A549 (cell line): ENCODE measurements at regions not wholly inside any gene's neighbourhood (a gene's known extent, or its start where the extent isn't known, plus 50 kb on each side); places are given as distances from the start of the nearest gene placed in this dataset.
"Not testable (repeated sequence)": the region's sequence is repeated elsewhere in the genome, so short reads cannot be mapped to it uniquely, and the experiment has no call there.

Source experiments
- ATAC-seq, 2 experiments: fragments of 200-7000 bp in 1 of 2; fragments of >200 bp in 1 of 2; cut with Nextera tagmentation in 1 of 2; cut with Tn5 transposase in 1 of 2; 3 replicates each; pipeline versions ENCODE4 v1.8.0 to v1.9.1; 2018 to 2020; ENCODE audit warnings: mild to moderate bottlenecking in 1 of 2, moderate library complexity in 1 of 2
- CTCF ChIA-PET: fragments of 300-600 bp; sonication (Branson Sonifier 250); formaldehyde crosslinking; extraction: SDS; loops from one replicate; lab custom pipeline; 2021; ENCODE audit warnings: antibody characterized with exemption, inconsistent platforms; lab: Yijun Ruan, JAX
- POLR2A ChIA-PET: fragments of 350-600 bp; formaldehyde crosslinking; extraction: SDS; loops from one replicate; lab custom pipeline; 2021; ENCODE audit warnings: antibody characterized with exemption, inconsistent platforms; lab: Yijun Ruan, JAX
- DNase-seq, 2 experiments: peaks; one replicate each; pipeline versions ENCODE4 v3.0.0 to v3.0.0-alpha.2; 2011 to 2016; ENCODE audit warnings: low read depth in 1 of 2, low spot score in 1 of 2
- FAIRE-seq: peaks from 2 replicates; lab custom pipeline; 2011; peaks lifted over from hg19 to GRCh38; lab: Jason Lieb, UNC
- H3K27ac ChIP-seq, 2 experiments: fragments of >200 bp; sonication (Bioruptor Twin); formaldehyde crosslinking; 3 replicates each; pipeline ENCODE4 v1.5.1; 2016 to 2017
- H3K4me1 ChIP-seq: fragments of >200 bp; sonication (Bioruptor Twin); formaldehyde crosslinking; 3 replicates; pipeline ENCODE4 v1.6.1; 2016
- H3K4me2 ChIP-seq: fragments of >200 bp; sonication (Bioruptor Twin); formaldehyde crosslinking; 3 replicates; pipeline ENCODE4 v1.6.1; 2016
- H3K4me3 ChIP-seq: fragments of >200 bp; sonication (Bioruptor Twin); formaldehyde crosslinking; 3 replicates; pipeline ENCODE4 v1.5.1; 2016
- H3K9me3 ChIP-seq: fragments of >200 bp; sonication (Bioruptor Twin); formaldehyde crosslinking; 3 replicates; pipeline ENCODE4 v1.6.1; 2016
- CBX2 ChIP-seq: fragments of 200-600 bp; sonication (generic); IDR thresholded peaks from 2 replicates; pipeline ENCODE4 v1.6.1; 2016; ENCODE audit warnings: low read depth, mild to moderate bottlenecking, borderline replicate concordance
- CEBPB ChIP-seq, 2 experiments: fragments of >200 bp in 1 of 2; sonication (Bioruptor Twin) in 1 of 2; formaldehyde crosslinking in 1 of 2; IDR thresholded peaks; 2 replicates each; pipeline ENCODE4 v1.6.1; 2012 to 2016
- CHD2 ChIP-seq: fragments of 150-350 bp; IDR thresholded peaks from 2 replicates; pipeline ENCODE4 v1.6.1; 2014; ENCODE audit warnings: low read length; ENCODE audit not compliant: partially characterized antibody
- EP300 ChIP-seq, 2 experiments: fragments of >200 bp; sonication (Bioruptor Twin); formaldehyde crosslinking; IDR thresholded peaks; 2 replicates in 1 of 2; 3 replicates in 1 of 2; pipeline ENCODE4 v1.6.1; 2016 to 2017
- FOSB ChIP-seq: fragments of 250-450 bp; sonication (Bioruptor Pico); IDR thresholded peaks from 2 replicates; pipeline ENCODE4 v1.5.0; 2020; ENCODE audit warnings: mild to moderate bottlenecking, moderate library complexity
- FOSL2 ChIP-seq, 2 experiments: fragments of 450-650 bp in 1 of 2; fragments of >200 bp in 1 of 2; sonication (Bioruptor Twin) in 1 of 2; formaldehyde crosslinking; IDR thresholded peaks; 2 replicates each; pipeline versions ENCODE4 v1.5.0 to v1.6.1; 2016 to 2020; ENCODE audit warnings: mild to moderate bottlenecking in 1 of 2, moderate library complexity in 1 of 2
- GATA3 ChIP-seq: IDR thresholded peaks from 2 replicates; pipeline ENCODE4 v1.6.1; 2012; ENCODE audit warnings: borderline replicate concordance
- HOXB13 ChIP-seq: fragments of 250-450 bp; sonication (Bioruptor Pico); IDR thresholded peaks from 2 replicates; pipeline ENCODE4 v1.5.0; 2020; ENCODE audit warnings: low read depth, mild to moderate bottlenecking, moderate library complexity
- JUN ChIP-seq, 2 experiments: fragments of >200 bp; sonication (Bioruptor Twin); formaldehyde crosslinking; IDR thresholded peaks; 2 replicates in 1 of 2; 3 replicates in 1 of 2; pipeline ENCODE4 v1.6.1; 2016 to 2017
- KDM1A ChIP-seq: fragments of 200-600 bp; sonication (generic); IDR thresholded peaks from 2 replicates; pipeline ENCODE4 v1.6.1; 2016; ENCODE audit warnings: low read depth, mild to moderate bottlenecking
- NR3C1 ChIP-seq: fragments of >200 bp; sonication (Bioruptor Twin); formaldehyde crosslinking; IDR thresholded peaks from 3 replicates; pipeline ENCODE4 v1.6.1; 2017
- POLR2A ChIP-seq: IDR thresholded peaks from 2 replicates; pipeline ENCODE4 v1.6.1; 2012; ENCODE audit warnings: mild to moderate bottlenecking, low read length
- RCOR1 ChIP-seq: fragments of 150-350 bp; IDR thresholded peaks from 2 replicates; pipeline ENCODE4 v1.6.1; 2014; ENCODE audit warnings: antibody characterized with exemption, low read length, low read depth
- RFX5 ChIP-seq: fragments of 450-650 bp; IDR thresholded peaks from 2 replicates; pipeline ENCODE4 v1.7.1; 2014; ENCODE audit warnings: antibody characterized with exemption, mild to moderate bottlenecking, moderate library complexity
- SMC3 ChIP-seq: fragments of >200 bp; sonication (Bioruptor Twin); formaldehyde crosslinking; IDR thresholded peaks from 3 replicates; pipeline ENCODE4 v1.6.1; 2018; ENCODE audit warnings: inconsistent platforms
- TFCP2L1 ChIP-seq: fragments of 250-450 bp; sonication (Bioruptor Pico); IDR thresholded peaks from 2 replicates; pipeline ENCODE4 v1.5.0; 2021; ENCODE audit warnings: mild to moderate bottlenecking
- TP53 ChIP-seq: fragments of 250-450 bp; sonication (Bioruptor Pico); IDR thresholded peaks from 2 replicates; pipeline ENCODE4 v1.5.0; 2021; ENCODE audit warnings: mild to moderate bottlenecking, moderate library complexity
- ZC3H11A ChIP-seq: fragments of 450-650 bp; IDR thresholded peaks from 2 replicates; pipeline ENCODE4 v1.6.1; 2014; ENCODE audit warnings: antibody characterized with exemption, mild to moderate bottlenecking
- ZSCAN20 ChIP-seq: fragments of 250-450 bp; sonication (Bioruptor Pico); IDR thresholded peaks from 2 replicates; pipeline ENCODE4 v1.8.0; 2022; ENCODE audit warnings: mild to moderate bottlenecking, moderate library complexity
- WGBS: methylation state at CpG from one replicate; pipeline ENCODE4 v1.1.6; 2017; ENCODE audit errors: missing lambda C conversion rate; 5-methylcytosine and 5-hydroxymethylcytosine counted together
- TF ChIP-seq, protein P1 (sequence below): fragments of 150-350 bp; IDR thresholded peaks from 2 replicates; pipeline ENCODE4 v1.6.1; 2014; ENCODE audit warnings: low read depth, mild to moderate bottlenecking, low read length
- TF ChIP-seq, protein P2 (sequence below): IDR thresholded peaks from 2 replicates; pipeline ENCODE4 v1.6.1; 2012
- TF ChIP-seq, protein P3 (sequence below): fragments of 250-450 bp; sonication (Bioruptor Pico); IDR thresholded peaks from 2 replicates; pipeline ENCODE4 v1.5.0; 2021; ENCODE audit warnings: mild to moderate bottlenecking, moderate library complexity, borderline replicate concordance
- TF ChIP-seq, protein P4 (sequence below): fragments of 450-650 bp; IDR thresholded peaks from 2 replicates; pipeline ENCODE4 v1.6.1; 2014; ENCODE audit warnings: antibody characterized with exemption

DNA sequence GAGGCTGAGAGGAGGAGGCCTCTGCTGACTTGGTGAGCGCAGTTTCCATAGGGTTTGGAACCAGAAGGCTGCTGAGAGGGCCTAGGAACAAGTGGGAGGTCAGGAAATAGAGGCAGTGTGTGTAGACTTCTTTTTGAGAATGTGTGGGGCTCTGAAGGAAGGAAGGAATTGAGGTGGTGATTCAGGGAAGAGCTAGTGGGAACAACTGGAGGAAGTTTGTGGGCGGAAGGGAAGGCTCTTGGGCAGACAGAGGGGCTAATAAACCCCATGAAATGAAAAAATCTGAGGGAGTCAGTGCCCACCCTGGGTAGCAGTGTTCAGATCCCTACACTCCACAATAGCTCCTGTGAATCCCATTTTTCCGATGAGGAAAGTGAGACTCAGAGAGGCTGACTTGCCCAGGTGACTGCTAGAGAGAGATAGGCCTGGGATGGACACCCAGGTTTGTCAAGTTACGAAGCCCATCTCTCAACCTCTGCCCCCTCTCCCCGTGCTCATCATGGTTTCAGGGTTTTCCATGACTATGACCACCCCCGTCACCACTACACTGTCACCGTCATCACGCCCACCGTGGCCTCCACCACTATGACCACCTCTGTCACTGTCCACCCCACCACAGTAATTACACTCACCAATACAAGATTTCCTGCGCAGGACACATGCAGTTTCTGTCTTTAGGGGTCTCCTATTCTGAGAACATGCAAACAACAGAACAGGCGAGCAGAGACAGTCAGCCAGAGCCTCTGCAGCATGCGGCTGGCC is 106.4 kb downstream of the MRPL14 start:
- Histone ChIP-seq H3K4me1 (peaks cover 29% of the 10 kb centered on the region), H3K27ac (peak overlapping the region in 1 of 2 experiments; percentile 81; a peak in 2 of 6 replicates), H3K4me2 (no peak overlapping the region), H3K9me3 (no peaks in the 10 kb centered on the region; the same call in 2 of the 3 replicates), H3K4me3 (no peak overlapping the region)
- ChIA-PET CTCF (interaction anchor here (0.8 to 2.1 kb wide), 4 partner anchors 8 to 354 kb away, joined by 3 to 5 read pairs (median 4); no protein-coding TSS in a partner anchor), POLR2A (no interaction called here)
- WGBS, result 93% methylated on average over 12 of the region's 12 CpGs
- TF ChIP-seq CHD2 (no peak), ZC3H11A (no peak), EP300 (IDR thresholded peaks at IDR 0.05) (no peak), GATA3 (no peak), CBX2 (no peak), SMC3 (no peak), TP53 (CRISPR knock-in tag) (no peak), NR3C1 (no peak), KDM1A (no peak), CEBPB (IDR thresholded peaks at IDR 0.05) (no peak), HOXB13 (CRISPR knock-in tag) (no peak), JUN (IDR thresholded peaks at IDR 0.05) (no peak), POLR2A (no peak)
- TF ChIP-seq, protein P1, sequence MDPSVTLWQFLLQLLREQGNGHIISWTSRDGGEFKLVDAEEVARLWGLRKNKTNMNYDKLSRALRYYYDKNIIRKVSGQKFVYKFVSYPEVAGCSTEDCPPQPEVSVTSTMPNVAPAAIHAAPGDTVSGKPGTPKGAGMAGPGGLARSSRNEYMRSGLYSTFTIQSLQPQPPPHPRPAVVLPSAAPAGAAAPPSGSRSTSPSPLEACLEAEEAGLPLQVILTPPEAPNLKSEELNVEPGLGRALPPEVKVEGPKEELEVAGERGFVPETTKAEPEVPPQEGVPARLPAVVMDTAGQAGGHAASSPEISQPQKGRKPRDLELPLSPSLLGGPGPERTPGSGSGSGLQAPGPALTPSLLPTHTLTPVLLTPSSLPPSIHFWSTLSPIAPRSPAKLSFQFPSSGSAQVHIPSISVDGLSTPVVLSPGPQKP, result no peak
- TF ChIP-seq, protein P2, sequence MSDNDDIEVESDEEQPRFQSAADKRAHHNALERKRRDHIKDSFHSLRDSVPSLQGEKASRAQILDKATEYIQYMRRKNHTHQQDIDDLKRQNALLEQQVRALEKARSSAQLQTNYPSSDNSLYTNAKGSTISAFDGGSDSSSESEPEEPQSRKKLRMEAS, result no peak
- TF ChIP-seq, protein P3, sequence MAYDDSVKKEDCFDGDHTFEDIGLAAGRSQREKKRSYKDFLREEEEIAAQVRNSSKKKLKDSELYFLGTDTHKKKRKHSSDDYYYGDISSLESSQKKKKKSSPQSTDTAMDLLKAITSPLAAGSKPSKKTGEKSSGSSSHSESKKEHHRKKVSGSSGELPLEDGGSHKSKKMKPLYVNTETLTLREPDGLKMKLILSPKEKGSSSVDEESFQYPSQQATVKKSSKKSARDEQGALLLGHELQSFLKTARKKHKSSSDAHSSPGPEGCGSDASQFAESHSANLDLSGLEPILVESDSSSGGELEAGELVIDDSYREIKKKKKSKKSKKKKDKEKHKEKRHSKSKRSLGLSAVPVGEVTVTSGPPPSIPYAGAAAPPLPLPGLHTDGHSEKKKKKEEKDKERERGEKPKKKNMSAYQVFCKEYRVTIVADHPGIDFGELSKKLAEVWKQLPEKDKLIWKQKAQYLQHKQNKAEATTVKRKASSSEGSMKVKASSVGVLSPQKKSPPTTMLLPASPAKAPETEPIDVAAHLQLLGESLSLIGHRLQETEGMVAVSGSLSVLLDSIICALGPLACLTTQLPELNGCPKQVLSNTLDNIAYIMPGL (CRISPR knock-in tag), result no peak
- no peak for DNase-seq
- no peak for FAIRE-seq
- ATAC-seq, result no peak

DNA sequence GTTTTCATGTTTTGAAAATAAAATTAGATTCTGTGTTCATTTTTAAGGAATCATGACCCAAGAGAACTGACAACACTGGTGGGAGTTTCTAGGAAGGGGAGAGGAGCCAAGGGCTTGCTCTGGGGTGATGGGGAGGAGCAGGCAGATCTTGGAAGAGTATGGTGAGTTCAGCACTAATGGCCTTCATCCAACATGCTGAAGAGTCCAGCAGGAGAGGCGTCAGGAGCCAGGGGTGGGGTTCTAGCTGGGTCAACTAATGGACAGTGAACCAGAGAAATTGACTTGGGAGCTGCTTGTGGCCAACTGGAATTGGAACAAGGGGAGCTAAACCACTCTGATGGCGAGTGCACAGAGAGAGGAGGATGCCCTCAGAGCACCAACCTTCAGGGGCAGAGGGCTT is 107.1 kb downstream of the MRPL14 start:
- ChIA-PET CTCF (interaction anchor here (1.1 to 2.1 kb wide), 4 partner anchors 8 to 251 kb away, joined by 3 to 5 read pairs (median 4); no protein-coding TSS in a partner anchor), POLR2A (no interaction called here)
- no peak for TF ChIP-seq NR3C1
- TF ChIP-seq CEBPB (IDR thresholded peaks at IDR 0.05), result no peak
- no peak for TF ChIP-seq RFX5
- no peak for TF ChIP-seq TP53 (CRISPR knock-in tag)
- TF ChIP-seq, protein P4, sequence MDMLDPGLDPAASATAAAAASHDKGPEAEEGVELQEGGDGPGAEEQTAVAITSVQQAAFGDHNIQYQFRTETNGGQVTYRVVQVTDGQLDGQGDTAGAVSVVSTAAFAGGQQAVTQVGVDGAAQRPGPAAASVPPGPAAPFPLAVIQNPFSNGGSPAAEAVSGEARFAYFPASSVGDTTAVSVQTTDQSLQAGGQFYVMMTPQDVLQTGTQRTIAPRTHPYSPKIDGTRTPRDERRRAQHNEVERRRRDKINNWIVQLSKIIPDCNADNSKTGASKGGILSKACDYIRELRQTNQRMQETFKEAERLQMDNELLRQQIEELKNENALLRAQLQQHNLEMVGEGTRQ, result no peak
- TF ChIP-seq FOSB (CRISPR knock-in tag), result no peak
- TF ChIP-seq RCOR1, result no peak
- TF ChIP-seq TFCP2L1 (CRISPR knock-in tag), result no peak
- no peak for TF ChIP-seq ZSCAN20 (CRISPR knock-in tag)
- no peak for TF ChIP-seq FOSL2 (IDR thresholded peaks at IDR 0.05)
- no peak for TF ChIP-seq FOSL2 (CRISPR knock-in tag; IDR thresholded peaks at IDR 0.05)
- TF ChIP-seq POLR2A, result no peak
- TF ChIP-seq, protein P3 (CRISPR knock-in tag), result no peak
- H3K27ac ChIP-seq, result peak overlapping the region in 1 of 2 experiments; percentile 53; a peak in 1 of 6 replicates
- ATAC-seq, result no peak
- DNase-seq, result no peak
- 74% methylated on average over 2 of the region's 2 CpGs for WGBS
- peaks cover 22% of the 10 kb centered on the region for H3K4me1 ChIP-seq
- no peak for FAIRE-seq
- no peaks in the 10 kb centered on the region; the same call in 2 of the 3 replicates for H3K9me3 ChIP-seq
- no peak overlapping the region for H3K4me3 ChIP-seq
- no peak overlapping the region for H3K4me2 ChIP-seq

DNA sequence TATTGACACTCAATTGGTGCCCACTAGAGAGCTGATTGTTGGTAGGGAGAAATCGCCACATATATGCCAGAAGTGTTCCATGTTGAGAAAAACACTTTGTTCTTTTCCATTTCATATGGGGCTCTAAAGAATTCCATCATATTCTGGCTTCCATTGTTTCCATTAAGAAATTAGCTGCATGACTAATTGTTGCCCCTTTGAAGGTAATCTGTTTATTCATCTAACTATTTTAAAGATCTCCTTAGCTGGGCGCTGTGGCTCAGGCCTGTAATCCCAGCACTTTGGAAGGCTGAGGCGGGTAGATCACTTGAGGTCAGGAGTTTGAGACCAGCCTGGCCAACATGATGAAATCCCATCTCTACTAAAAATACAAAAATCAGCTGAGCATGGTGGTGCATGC is 109.9 kb downstream of the MRPL14 start:
- H3K4me2 ChIP-seq, POLR2A ChIA-PET, FAIRE-seq, ATAC-seq, H3K27ac ChIP-seq, DNase-seq, H3K4me3 ChIP-seq, CTCF ChIA-PET: not testable (repeated sequence)
- Histone ChIP-seq H3K9me3 (peaks cover 10% of the 10 kb centered on the region), H3K4me1 (peaks cover 13% of the 10 kb centered on the region)
- WGBS, result 70% methylated on average over 3 of the region's 3 CpGs
